GM19351 (cell line): ENCODE measurements at regions not wholly inside any gene's neighbourhood (a gene's known extent, or its start where the extent isn't known, plus 50 kb on each side); places are given as distances from the start of the nearest gene placed in this dataset.
"Not testable (repeated sequence)": the region's sequence is repeated elsewhere in the genome, so short reads cannot be mapped to it uniquely, and the experiment has no call there.

ENCODE experiments used
- ATAC-seq: cut with Tn5 transposase; IDR thresholded peaks from one replicate; pipeline ENCODE4 v1.9.1; 2021; ENCODE audit warnings: mild to moderate bottlenecking, moderate library complexity; ENCODE audit not compliant: unreplicated experiment

DNA sequence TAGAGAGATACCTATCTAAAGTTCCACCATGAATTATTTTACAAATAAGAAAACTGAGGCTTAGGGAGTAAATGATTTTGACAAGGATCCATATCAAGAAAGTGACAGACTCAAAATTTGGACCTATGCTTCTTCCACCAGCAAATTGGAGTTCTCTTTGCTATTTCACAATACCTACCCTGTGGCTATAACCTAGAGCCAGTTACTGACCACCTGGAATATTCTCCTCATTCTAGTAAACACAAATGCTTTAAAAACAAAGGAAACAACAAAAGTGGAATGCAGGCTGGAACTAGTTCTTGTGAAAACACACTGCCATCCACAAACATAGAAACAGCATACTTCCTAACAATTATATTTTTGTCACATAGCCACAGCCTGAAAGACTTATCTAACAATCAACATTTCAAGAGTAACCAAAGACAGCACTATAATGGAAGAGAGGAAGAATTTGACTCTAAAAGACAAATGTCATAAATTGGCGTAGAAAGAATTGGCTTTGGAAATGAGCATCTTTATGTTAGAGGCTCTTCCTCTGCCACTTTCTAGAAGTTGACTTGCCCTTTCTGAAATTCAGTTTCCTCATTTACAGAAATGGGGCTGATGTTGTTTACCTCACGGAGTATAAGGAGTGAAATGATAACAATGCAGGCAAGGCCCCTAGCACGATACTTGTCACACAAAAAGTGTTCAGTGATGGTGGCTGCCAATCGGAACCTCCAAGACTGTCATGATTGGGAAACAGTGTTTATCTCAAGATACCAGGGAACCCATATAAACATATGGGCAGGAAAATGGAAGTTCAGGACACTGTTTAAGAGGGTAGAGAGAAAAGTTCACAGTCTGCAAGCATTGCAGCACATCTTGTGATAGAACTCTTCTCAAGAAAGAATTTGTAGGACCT lies 138.6 kb upstream of the LGR5 start:
- ATAC-seq = no peak

DNA sequence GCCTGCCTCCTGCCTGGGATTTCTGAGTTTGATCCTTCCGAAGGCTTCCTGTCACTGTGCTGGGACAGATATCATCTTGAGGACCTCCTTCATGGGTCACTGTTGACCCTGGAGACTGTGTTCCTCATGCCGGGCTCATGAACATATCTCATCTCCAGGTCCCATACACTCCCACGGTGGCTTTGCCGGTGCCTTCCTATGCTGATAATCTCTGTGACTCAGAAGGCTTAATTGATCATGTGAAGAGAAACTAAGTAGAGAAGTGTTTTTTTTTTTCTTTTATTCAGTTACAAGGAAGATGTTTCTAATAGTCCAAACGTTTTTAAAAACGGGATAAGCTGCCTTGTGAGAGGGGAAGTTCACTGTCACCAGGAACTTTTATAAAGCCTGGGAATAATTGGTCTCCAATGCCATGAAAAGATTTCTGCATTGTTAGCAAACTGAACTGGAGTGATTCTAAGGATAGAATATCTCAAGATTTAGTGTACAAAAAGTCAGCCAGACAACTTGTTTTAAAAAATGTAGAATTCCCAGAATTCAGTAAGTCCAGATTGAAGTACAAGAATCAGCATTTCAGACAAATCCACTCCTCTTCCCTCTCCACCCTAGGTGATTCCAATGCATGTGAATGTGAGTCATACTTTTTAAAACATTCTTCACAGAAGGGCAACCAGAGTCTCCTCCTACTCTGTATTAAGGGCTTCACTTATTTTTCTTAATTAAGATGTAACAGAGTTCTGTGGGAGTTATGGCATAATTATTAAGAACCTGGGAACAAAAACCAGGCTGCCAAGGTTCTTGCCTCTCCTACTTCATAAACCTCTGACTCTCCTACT lies 139.8 kb upstream of the LGR5 start:
- no peak for ATAC-seq

GRCh38 chr12:71297930-71298329 lies 140.1 kb upstream of the TSPAN8 start:
- ATAC-seq = no peak

DNA sequence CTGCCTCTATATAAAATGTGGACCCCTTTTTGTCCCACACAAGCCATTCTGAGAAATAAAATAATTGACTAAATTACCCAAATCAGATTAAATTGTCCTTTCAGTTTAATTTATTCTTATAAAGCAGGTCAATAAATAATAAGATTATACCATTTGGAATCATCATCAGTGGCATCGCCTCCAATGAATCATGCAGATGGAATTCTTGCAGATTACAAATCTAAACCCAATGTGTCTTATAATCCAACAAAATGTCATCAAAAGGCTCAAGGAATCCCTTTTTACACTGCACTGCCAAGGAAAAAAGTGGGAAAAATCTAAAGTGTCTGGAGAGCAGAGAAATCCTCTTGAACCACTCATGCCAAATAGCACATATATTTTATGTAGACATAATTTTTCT lies 138.2 kb upstream of the TSPAN8 start:
- ATAC-seq = no peak

DNA sequence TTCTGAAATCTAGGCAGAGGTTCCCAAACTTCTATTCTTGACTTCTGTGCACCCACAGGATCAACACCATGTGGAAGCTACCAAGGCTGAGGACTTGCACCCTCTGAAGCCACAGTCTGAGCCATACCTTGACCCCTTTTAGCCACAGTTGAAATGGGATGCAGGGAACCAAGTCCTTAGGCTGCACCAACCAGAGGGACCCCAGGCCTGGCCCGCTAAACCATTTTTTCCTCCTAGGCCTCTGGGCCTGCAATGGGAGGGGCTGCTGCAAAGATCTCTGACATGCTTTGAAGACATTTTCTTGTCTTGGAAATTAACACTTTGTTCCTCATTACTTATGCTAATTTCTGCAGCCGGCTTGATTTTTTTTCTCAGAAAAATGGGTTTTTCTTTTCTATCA lies 133.9 kb upstream of the TSPAN8 start:
- no peak for ATAC-seq

DNA sequence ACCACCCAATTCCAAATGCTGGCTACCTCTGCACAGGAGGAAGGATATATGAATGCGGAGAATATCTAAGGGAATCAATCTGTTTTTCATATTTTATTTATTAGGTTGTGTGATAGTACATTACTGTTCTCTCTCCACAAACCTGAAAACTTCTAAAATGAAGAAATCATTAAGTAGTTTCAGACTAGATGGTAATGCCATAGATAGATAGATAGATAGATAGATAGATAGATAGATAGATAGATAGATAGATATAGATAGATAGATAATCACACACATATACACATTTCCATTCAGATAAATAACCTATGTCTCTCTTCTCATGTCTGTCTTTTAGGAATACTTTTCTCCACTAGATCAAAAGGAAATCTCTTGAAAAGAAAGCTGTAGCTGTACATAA lies 126.1 kb upstream of the TSPAN8 start:
- no peak for ATAC-seq

DNA sequence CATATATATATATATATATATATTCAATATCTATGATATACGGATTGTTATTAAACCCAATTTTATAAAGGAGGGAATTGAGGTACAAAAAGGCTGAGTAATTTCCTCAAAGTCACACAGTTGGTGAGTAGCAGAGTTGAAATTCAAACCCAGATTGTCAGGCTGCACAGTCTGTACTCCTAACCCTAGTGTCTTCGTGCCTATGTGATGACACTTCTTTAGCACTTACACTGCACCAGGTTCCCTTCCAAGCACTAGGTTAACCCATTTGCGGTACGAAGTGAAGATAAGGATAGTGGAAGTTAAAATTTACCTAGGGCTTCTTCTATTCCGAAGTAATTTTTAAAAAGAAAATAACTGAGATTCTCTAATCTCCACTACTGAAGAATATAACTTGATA lies 125.1 kb upstream of the TSPAN8 start:
- no peak for ATAC-seq

GRCh38 chr12:71282020-71282419 lies 124.2 kb upstream of the TSPAN8 start:
- ATAC-seq = no peak

DNA sequence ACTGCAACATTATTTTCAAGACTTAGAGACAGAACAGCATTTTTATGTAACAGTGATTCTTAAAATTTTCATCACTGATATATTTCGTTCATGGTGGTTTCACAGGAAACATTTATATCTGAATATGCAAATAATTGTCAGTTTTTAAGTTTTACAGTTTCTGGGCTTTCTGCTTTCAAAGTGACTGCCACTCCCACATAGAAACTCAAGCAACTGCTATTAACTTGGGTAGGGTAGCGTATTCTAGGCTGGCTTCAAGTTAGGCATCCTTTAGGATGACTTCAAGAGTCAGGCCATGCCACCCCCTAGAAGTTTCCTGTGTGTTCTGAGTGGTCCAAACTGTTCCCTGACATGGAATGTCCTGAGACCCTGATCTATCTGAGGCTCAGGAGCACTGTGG lies 123.6 kb upstream of the TSPAN8 start:
- ATAC-seq = no peak

GRCh38 chr12:71277866-71278265 lies 120.1 kb upstream of the TSPAN8 start:
- ATAC-seq = no peak

- no peak for ATAC-seq
Observed at GRCh38 chr12:71276541-71276940, 118.7 kb upstream of the TSPAN8 start.

- ATAC-seq = not testable (repeated sequence)
Observed at GRCh38 chr12:71270794-71271193, 113.0 kb upstream of the TSPAN8 start.

- ATAC-seq = no peak
Observed at GRCh38 chr12:71270057-71270456, 112.3 kb upstream of the TSPAN8 start.

- no peak for ATAC-seq
Observed at GRCh38 chr12:71269281-71269598, 111.4 kb upstream of the TSPAN8 start.

- no peak for ATAC-seq
Observed at GRCh38 chr12:71268598-71269280, 110.9 kb upstream of the TSPAN8 start.

DNA sequence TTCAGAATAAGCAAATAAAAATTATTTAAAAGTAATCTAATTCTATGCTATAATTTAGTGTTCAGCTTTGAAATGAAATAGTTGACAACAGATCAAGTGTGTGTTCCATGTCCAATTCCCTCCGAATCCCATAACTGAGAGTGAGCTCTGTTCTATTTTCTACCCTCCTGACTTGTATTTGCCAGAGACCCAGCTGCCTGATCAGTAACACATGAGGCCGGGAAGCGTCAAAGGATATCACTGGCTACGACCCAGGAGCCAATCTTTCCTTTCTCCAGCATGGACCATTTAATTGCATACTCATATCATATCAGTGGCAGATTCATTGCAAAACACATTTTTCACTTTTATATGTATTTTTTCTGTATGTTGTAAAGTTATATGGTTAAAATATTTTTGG lies 108.8 kb upstream of the TSPAN8 start:
- ATAC-seq = no peak

DNA sequence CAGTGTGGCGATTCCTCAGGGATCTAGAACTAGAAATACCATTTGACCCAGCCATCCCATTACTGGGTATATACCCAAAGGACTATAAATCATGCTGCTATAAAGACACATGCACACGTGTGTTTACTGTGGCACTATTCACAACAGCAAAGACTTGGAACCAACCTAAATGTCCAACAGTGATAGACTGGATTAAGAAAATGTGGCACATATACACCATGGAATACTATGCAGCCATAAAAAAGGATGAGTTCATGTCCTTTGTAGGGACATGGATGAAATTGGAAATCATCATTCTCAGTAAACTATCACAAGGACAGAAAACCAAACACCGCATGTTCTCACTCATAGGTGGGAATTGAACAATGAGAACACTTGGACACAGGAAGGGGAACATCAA lies 107.9 kb upstream of the TSPAN8 start:
- not testable (repeated sequence) for ATAC-seq

DNA sequence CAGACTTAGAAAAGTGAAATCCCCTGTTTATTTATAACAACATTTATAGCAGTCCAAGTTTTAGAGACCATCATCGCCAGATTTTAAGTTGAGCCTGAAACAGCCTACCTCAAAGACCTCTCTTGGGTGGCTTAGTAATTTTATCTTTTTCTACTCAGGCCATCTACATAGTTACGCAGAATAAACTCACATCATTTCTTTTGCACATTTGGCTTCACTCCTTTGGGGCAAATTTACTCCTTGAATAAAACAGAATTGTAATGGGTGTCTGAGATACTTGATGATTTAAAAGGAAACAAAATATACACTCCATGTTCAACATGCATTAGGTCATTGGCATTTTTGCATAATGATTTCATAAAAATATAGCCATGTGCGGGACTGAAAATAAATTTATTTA lies 104.7 kb upstream of the TSPAN8 start:
- no peak for ATAC-seq

DNA sequence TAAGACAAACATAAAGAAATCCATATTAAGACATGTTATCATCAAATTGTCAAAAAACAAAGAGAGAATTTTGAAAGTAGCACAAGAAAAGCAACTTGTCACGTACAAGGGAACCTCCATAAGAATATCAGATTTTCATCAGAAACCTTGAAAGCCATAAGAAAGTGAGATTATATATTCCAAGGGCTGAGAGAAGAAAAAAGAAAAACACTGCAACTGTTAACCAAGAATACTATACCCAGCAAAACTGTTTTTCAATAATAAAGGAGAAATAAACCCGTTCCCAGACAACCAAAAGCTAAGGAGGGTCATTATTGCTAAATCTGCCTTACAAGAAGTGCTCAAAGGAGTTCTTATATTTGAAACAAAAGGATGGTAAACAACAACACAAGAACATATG lies 94.7 kb upstream of the TSPAN8 start:
- no peak for ATAC-seq

GRCh38 chr12:71250166-71250565 lies 92.4 kb upstream of the TSPAN8 start:
- no peak for ATAC-seq

DNA sequence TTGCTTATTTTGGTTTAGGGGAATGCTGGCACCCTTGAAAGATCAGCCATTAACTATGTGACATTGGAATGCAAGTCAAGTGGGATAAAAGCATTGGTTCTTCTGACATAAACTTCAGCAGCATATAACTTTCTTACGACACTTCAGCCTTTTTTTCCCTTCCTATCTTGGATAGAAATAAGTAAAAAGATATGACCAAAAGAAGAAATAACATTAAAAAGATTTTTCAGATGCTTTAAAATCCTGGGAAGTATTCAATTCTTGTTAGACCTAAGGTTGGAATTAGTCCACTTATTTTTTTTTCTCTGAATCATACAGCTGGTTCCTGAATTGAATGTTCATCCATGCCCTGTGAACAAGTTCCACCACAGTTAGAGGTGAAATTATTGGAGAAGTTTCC lies 85.6 kb upstream of the TSPAN8 start:
- ATAC-seq = no peak

DNA sequence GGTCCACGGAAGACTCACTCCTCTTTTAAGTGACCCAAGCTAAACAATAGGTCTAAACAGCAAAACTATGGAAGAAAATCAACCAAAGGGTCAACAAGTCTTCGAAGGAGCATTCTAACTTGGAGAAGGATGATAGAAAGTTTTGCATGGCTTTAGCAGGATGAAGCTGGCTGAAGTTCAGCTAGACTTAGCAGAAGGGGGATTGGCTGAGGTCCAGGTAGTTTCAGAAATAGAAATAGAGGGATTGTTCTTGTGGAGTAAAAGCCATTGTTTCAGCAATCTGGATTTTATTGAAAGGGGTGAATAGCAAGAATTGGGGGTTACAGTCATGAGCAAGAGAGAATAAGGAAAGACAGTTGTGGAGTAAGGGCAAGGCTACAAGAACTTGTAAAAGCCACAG lies 84.7 kb upstream of the TSPAN8 start:
- no peak for ATAC-seq
